ENCODE measurements at regions not wholly inside any gene's neighbourhood (a gene's known extent, or its start where the extent isn't known, plus 50 kb on each side); places are given as distances from the start of the nearest gene placed in this dataset.
"Not testable (repeated sequence)": the region's sequence is repeated elsewhere in the genome, so short reads cannot be mapped to it uniquely, and the experiment has no call there.

DNA sequence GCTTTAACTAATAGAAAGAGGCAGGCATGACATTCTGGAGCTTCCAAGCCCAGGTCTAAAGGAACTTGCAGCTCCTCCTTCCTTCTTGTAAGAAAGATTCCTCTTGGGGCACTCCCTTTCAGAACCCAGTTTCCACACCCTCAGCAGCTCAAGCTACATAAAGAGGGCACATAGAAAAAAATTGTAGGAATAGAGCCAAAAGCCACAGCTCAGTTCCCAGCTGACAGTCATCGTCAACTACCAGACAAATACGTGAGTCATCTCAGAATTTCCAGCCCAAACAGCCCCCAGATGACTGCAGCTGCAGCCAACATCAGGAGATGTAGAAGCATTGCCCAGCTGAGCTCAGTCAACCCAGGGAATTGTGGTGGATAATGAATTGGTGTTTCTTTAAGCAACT, 349.8 kb upstream of the ARID1B start:
- in situ Hi-C loops (cut with HindIII; ENCODE audit: low pct_ligation_motif_present, low sequenced_read_pairs) = no loop called here
- Histone ChIP-seq H3K27me3 (replicated peaks) (no peaks in the 10 kb centered on the region), H3K27ac (peak overlapping the region; percentile 74), H3K36me3 (replicated peaks) (no peaks in the 10 kb centered on the region), H3K4me3 (ENCODE audit: low read depth, low read length) (no peak overlapping the region)
- DNase-seq = peak; percentile 99
- TF ChIP-seq CTCF (IDR thresholded peaks at IDR 0.05; ENCODE audit: low read depth, low read length, missing control alignments) = no peak

DNA sequence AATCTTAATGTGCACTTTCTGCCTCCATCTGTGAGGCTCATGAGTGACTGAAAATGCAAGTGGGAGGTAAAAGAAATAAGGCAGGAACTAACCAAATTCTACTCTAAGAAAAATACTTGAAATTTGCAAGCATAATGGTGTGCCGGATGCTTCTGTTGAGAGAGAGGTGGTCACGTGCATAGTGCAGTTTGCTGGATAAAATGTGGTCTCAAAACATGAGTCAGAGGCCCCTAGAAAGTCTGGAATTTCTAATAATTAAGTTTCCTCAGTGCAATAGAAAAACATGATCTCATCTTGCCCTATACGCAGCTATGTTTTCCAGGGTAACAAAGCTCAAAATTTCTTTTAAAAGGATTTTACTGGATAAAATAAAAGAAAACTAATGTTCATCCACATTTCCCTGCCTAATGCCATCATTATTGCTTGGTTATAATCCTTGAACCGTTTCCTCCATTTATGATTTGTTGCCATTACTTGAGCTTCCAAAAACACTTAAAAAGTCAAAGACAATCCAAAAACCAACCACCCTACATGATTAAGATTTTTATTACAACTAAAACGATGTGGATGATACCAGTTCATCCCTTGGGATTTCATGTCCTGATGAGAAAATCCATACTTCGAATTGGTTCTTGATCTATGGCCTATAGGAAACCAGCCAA, 351.7 kb upstream of the ARID1B start:
- Histone ChIP-seq H3K27me3 (replicated peaks) (no peaks in the 10 kb centered on the region), H3K36me3 (replicated peaks) (no peaks in the 10 kb centered on the region), H3K27ac (peak overlapping the region; percentile 86), H3K4me3 (ENCODE audit: low read depth, low read length) (no peak overlapping the region)
- peak; percentile 91 for DNase-seq
- in situ Hi-C loops (cut with HindIII; ENCODE audit: low pct_ligation_motif_present, low sequenced_read_pairs) = no loop called here
- TF ChIP-seq CTCF (IDR thresholded peaks at IDR 0.05; ENCODE audit: low read depth, low read length, missing control alignments) = no peak

- H3K27ac ChIP-seq = no peak overlapping the region
- no peak overlapping the region for H3K4me3 ChIP-seq (ENCODE audit: low read depth, low read length)
- no peaks in the 10 kb centered on the region for H3K36me3 ChIP-seq (replicated peaks)
- no peak for DNase-seq
- in situ Hi-C loops (cut with HindIII; ENCODE audit: low pct_ligation_motif_present, low sequenced_read_pairs) = no loop called here
- TF ChIP-seq CTCF (IDR thresholded peaks at IDR 0.05; ENCODE audit: low read depth, low read length, missing control alignments) = no peak
- no peaks in the 10 kb centered on the region for H3K27me3 ChIP-seq (replicated peaks)
These were observed 353.3 kb upstream of the ARID1B start for GRCh38 chr6:156423829-156424228.

DNA sequence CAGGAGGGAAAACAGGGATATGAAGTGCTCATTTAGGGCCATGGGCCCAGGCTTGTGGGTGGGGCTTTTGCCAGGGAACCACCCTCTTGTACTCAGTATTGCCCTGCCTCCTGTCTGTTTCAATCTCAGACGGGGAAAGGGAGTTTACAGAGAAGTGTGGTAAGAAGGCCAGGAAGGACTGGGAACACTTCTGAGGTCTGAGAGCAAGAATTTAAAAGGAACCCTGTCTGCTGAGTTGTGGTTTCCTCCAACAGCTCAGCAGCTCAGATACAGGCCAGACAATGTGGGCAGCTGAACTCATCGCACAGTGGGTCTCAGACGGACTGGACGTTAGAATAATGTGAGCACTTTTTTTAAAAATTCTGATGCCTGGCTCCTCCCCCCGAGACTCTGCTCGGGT, 354.1 kb upstream of the ARID1B start:
- Histone ChIP-seq H3K36me3 (replicated peaks) (no peaks in the 10 kb centered on the region), H3K27ac (peak overlapping the region; percentile 56), H3K4me3 (ENCODE audit: low read depth, low read length) (no peak overlapping the region), H3K27me3 (replicated peaks) (no peaks in the 10 kb centered on the region)
- in situ Hi-C loops (cut with HindIII; ENCODE audit: low pct_ligation_motif_present, low sequenced_read_pairs) = no loop called here
- peak; percentile 82 for DNase-seq
- TF ChIP-seq CTCF (IDR thresholded peaks at IDR 0.05; ENCODE audit: low read depth, low read length, missing control alignments) = no peak

DNA sequence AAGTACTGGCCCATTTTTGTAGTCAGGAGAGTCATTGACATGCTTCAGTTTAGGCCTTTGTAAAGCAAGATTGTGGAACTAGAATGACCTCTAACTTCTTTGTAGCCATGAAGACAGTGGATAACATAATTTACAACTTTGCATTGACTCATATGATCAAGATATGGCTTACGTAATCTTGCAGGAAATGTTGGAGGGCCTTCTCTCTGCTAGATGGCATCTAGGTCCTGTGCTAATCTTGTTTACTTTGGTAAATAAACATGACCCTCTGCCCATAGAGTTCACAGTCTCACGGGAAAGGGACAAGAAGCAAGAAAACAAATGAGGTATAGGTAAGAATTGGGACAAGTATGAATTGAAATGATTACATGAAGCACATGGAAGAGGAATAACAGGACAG, 355.2 kb upstream of the ARID1B start:
- in situ Hi-C loops (cut with HindIII; ENCODE audit: low pct_ligation_motif_present, low sequenced_read_pairs) = no loop called here
- no peaks in the 10 kb centered on the region for H3K36me3 ChIP-seq (replicated peaks)
- no peak for TF ChIP-seq CTCF (IDR thresholded peaks at IDR 0.05; ENCODE audit: low read depth, low read length, missing control alignments)
- no peaks in the 10 kb centered on the region for H3K27me3 ChIP-seq (replicated peaks)
- DNase-seq = no peak
- H3K27ac ChIP-seq = peak overlapping the region; percentile 26
- no peak overlapping the region for H3K4me3 ChIP-seq (ENCODE audit: low read depth, low read length)

GRCh38 chr6:156421301-156421700, 355.9 kb upstream of the ARID1B start:
- H3K36me3 ChIP-seq (replicated peaks); in situ Hi-C loops (cut with HindIII; ENCODE audit: low pct_ligation_motif_present, low sequenced_read_pairs); H3K4me3 ChIP-seq (ENCODE audit: low read depth, low read length); H3K27me3 ChIP-seq (replicated peaks): not testable (repeated sequence)
- DNase-seq = peak; percentile 46
- H3K27ac ChIP-seq = peak overlapping the region; percentile 26
